Inflammatory macrophage (primary cell): ENCODE measurements at regions not wholly inside any gene's neighbourhood (a gene's known extent, or its start where the extent isn't known, plus 50 kb on each side); places are given as distances from the start of the nearest gene placed in this dataset.

ENCODE experiments used
- DNase-seq, 2 donors: peaks; one replicate each; pipeline ENCODE4 v3.0.0-alpha.2; 2020 to 2022

GRCh38 chr2:146949400-146949799, 895.4 kb upstream of the ACVR2A start:
- DNase-seq, result no peak

- no peak for DNase-seq
Measured at GRCh38 chr2:146944601-146945000, 900.2 kb upstream of the ACVR2A start.

- DNase-seq, result no peak
Measured at GRCh38 chr2:146939991-146940685, 904.7 kb upstream of the ACVR2A start.

GRCh38 chr2:146934921-146935320, 909.9 kb upstream of the ACVR2A start:
- DNase-seq, result no peak

- no peak for DNase-seq
Measured at GRCh38 chr2:146931109-146931508, 913.7 kb upstream of the ACVR2A start.

- no peak for DNase-seq
Measured at GRCh38 chr2:146927080-146927711, 917.6 kb upstream of the ACVR2A start.

GRCh38 chr2:146918280-146918679, 926.5 kb upstream of the ACVR2A start:
- DNase-seq, result no peak

GRCh38 chr2:146917431-146918042, 927.3 kb upstream of the ACVR2A start:
- DNase-seq, result no peak

- DNase-seq, result no peak
Measured at GRCh38 chr2:146916914-146917313, 927.9 kb upstream of the ACVR2A start.

GRCh38 chr2:146913476-146913875, 931.4 kb upstream of the ACVR2A start:
- DNase-seq, result no peak

- no peak for DNase-seq
Measured at GRCh38 chr2:146912536-146912935, 932.3 kb upstream of the ACVR2A start.

- DNase-seq, result no peak
Measured at GRCh38 chr2:146908776-146909175, 936.1 kb upstream of the ACVR2A start.

GRCh38 chr2:146898083-146898482, 946.7 kb upstream of the ACVR2A start:
- no peak for DNase-seq

GRCh38 chr2:146894514-146894913, 950.3 kb upstream of the ACVR2A start:
- DNase-seq, result no peak

- DNase-seq, result no peak
Measured at GRCh38 chr2:146893500-146894041, 951.3 kb upstream of the ACVR2A start.

- DNase-seq, result no peak
Measured at GRCh38 chr2:146890491-146890890, 954.3 kb upstream of the ACVR2A start.

- no peak for DNase-seq
Measured at GRCh38 chr2:146879882-146880281, 964.9 kb upstream of the ACVR2A start.

- DNase-seq, result no peak
Measured at GRCh38 chr2:146874260-146874658, 970.6 kb upstream of the ACVR2A start.

GRCh38 chr2:146873646-146874259, 971.1 kb upstream of the ACVR2A start:
- no peak for DNase-seq

- no peak for DNase-seq
Measured at GRCh38 chr2:146873056-146873455, 971.8 kb upstream of the ACVR2A start.

GRCh38 chr2:146870691-146871090, 974.1 kb upstream of the ACVR2A start:
- DNase-seq, result no peak

GRCh38 chr2:146869328-146869727, 975.5 kb upstream of the ACVR2A start:
- DNase-seq, result no peak

GRCh38 chr2:146868051-146868450, 976.8 kb upstream of the ACVR2A start:
- no peak for DNase-seq
